ENCODE measurements at regions not wholly inside any gene's neighbourhood (a gene's known extent, or its start where the extent isn't known, plus 50 kb on each side); places are given as distances from the start of the nearest gene placed in this dataset.

- Histone ChIP-seq H3K79me2 (ENCODE audit: low read length) (no peaks in the 10 kb centered on the region), H4K20me1 (ENCODE audit: insufficient read depth, low read depth, low read length) (no peaks in the 10 kb centered on the region), H3K4me1 (ENCODE audit: low read length) (no peaks in the 10 kb centered on the region), H3K27me3 (ENCODE audit: low read length) (no peaks in the 10 kb centered on the region), H3K9me2 (replicated peaks; ENCODE audit: insufficient read depth, low read length) (no peaks in the 10 kb centered on the region), H3K9me3 (ENCODE audit: low read length) (no peaks in the 10 kb centered on the region), H2AFZ (ENCODE audit: low read length) (no peak overlapping the region), H3K4me3 (ENCODE audit: low read length) (no peak overlapping the region), H3K36me3 (ENCODE audit: insufficient read depth, low read length) (no peaks in the 10 kb centered on the region), H3K9ac (ENCODE audit: low read length) (no peak overlapping the region), H3K4me2 (ENCODE audit: low read depth, low read length, poor library complexity, severe bottlenecking) (no peak overlapping the region), H3K27ac (ENCODE audit: low read length) (no peak overlapping the region)
- DNase-seq, result no peak
These were observed 123.9 kb upstream of the PPP3CA start for GRCh38 chr4:101471201-101471600.

GRCh38 chr4:101464596-101464995, 117.3 kb upstream of the PPP3CA start:
- H3K36me3 ChIP-seq (ENCODE audit: insufficient read depth, low read length), result no peaks in the 10 kb centered on the region
- no peak overlapping the region for H3K9ac ChIP-seq (ENCODE audit: low read length)

GRCh38 chr4:101458914-101459313, 111.6 kb upstream of the PPP3CA start:
- no peaks in the 10 kb centered on the region for H3K27me3 ChIP-seq (ENCODE audit: low read length)
- H3K4me3 ChIP-seq (ENCODE audit: low read length), result no peak overlapping the region
- no peak overlapping the region for H2AFZ ChIP-seq (ENCODE audit: low read length)

More at GRCh38 chr4:101464596-101464995, 117.3 kb upstream of the PPP3CA start:
- DNase-seq, result no peak
- no peaks in the 10 kb centered on the region for H4K20me1 ChIP-seq (ENCODE audit: insufficient read depth, low read depth, low read length)
- no peaks in the 10 kb centered on the region for H3K9me3 ChIP-seq (ENCODE audit: low read length)
- H3K79me2 ChIP-seq (ENCODE audit: low read length), result no peaks in the 10 kb centered on the region
- no peaks in the 10 kb centered on the region for H3K4me1 ChIP-seq (ENCODE audit: low read length)
- H2AFZ ChIP-seq (ENCODE audit: low read length), result no peak overlapping the region
- no peak overlapping the region for H3K4me3 ChIP-seq (ENCODE audit: low read length)
- H3K4me2 ChIP-seq (ENCODE audit: low read depth, low read length, poor library complexity, severe bottlenecking), result no peak overlapping the region
- no peaks in the 10 kb centered on the region; the same call in 1 of the 2 replicates for H3K9me2 ChIP-seq (replicated peaks; ENCODE audit: insufficient read depth, low read length)
- no peaks in the 10 kb centered on the region for H3K27me3 ChIP-seq (ENCODE audit: low read length)
- no peak overlapping the region for H3K27ac ChIP-seq (ENCODE audit: low read length)

GRCh38 chr4:101458473-101458872, 111.1 kb upstream of the PPP3CA start:
- H3K9me2 ChIP-seq (replicated peaks; ENCODE audit: insufficient read depth, low read length), result no peaks in the 10 kb centered on the region; the same call in 1 of the 2 replicates
- H3K27ac ChIP-seq (ENCODE audit: low read length), result no peak overlapping the region
- DNase-seq, result no peak
- H3K4me1 ChIP-seq (ENCODE audit: low read length), result no peaks in the 10 kb centered on the region
- H3K9ac ChIP-seq (ENCODE audit: low read length), result no peak overlapping the region
- no peaks in the 10 kb centered on the region for H3K27me3 ChIP-seq (ENCODE audit: low read length)
- H3K79me2 ChIP-seq (ENCODE audit: low read length), result no peaks in the 10 kb centered on the region
- H3K9me3 ChIP-seq (ENCODE audit: low read length), result no peaks in the 10 kb centered on the region
- H2AFZ ChIP-seq (ENCODE audit: low read length), result no peak overlapping the region
- H4K20me1 ChIP-seq (ENCODE audit: insufficient read depth, low read depth, low read length), result no peaks in the 10 kb centered on the region
- no peaks in the 10 kb centered on the region for H3K36me3 ChIP-seq (ENCODE audit: insufficient read depth, low read length)
- H3K4me2 ChIP-seq (ENCODE audit: low read depth, low read length, poor library complexity, severe bottlenecking), result no peak overlapping the region
- H3K4me3 ChIP-seq (ENCODE audit: low read length), result no peak overlapping the region

More at GRCh38 chr4:101458914-101459313, 111.6 kb upstream of the PPP3CA start:
- Histone ChIP-seq H3K9ac (ENCODE audit: low read length) (no peak overlapping the region), H4K20me1 (ENCODE audit: insufficient read depth, low read depth, low read length) (no peaks in the 10 kb centered on the region), H3K4me2 (ENCODE audit: low read depth, low read length, poor library complexity, severe bottlenecking) (no peak overlapping the region), H3K9me3 (ENCODE audit: low read length) (no peaks in the 10 kb centered on the region), H3K27ac (ENCODE audit: low read length) (no peak overlapping the region), H3K4me1 (ENCODE audit: low read length) (no peaks in the 10 kb centered on the region), H3K9me2 (replicated peaks; ENCODE audit: insufficient read depth, low read length) (no peaks in the 10 kb centered on the region; the same call in 1 of the 2 replicates), H3K79me2 (ENCODE audit: low read length) (no peaks in the 10 kb centered on the region), H3K36me3 (ENCODE audit: insufficient read depth, low read length) (no peaks in the 10 kb centered on the region)
- no peak for DNase-seq

- no peaks in the 10 kb centered on the region for H3K27me3 ChIP-seq (ENCODE audit: low read length)
- H3K36me3 ChIP-seq (ENCODE audit: insufficient read depth, low read length), result no peaks in the 10 kb centered on the region
- no peaks in the 10 kb centered on the region for H3K9me2 ChIP-seq (replicated peaks; ENCODE audit: insufficient read depth, low read length)
- H3K4me1 ChIP-seq (ENCODE audit: low read length), result no peaks in the 10 kb centered on the region
- H3K9ac ChIP-seq (ENCODE audit: low read length), result no peak overlapping the region
- H3K4me3 ChIP-seq (ENCODE audit: low read length), result no peak overlapping the region
- no peak overlapping the region for H3K27ac ChIP-seq (ENCODE audit: low read length)
- DNase-seq, result no peak
- no peaks in the 10 kb centered on the region for H3K9me3 ChIP-seq (ENCODE audit: low read length)
- no peak overlapping the region for H3K4me2 ChIP-seq (ENCODE audit: low read depth, low read length, poor library complexity, severe bottlenecking)
- no peaks in the 10 kb centered on the region for H3K79me2 ChIP-seq (ENCODE audit: low read length)
- H4K20me1 ChIP-seq (ENCODE audit: insufficient read depth, low read depth, low read length), result no peaks in the 10 kb centered on the region
- H2AFZ ChIP-seq (ENCODE audit: low read length), result no peak overlapping the region
These were observed 103.8 kb upstream of the PPP3CA start for GRCh38 chr4:101451086-101451485.

GRCh38 chr4:101441446-101441845, 94.1 kb upstream of the PPP3CA start:
- H2AFZ ChIP-seq (ENCODE audit: low read length), result no peak overlapping the region
- H3K36me3 ChIP-seq (ENCODE audit: insufficient read depth, low read length), result no peaks in the 10 kb centered on the region
- no peak overlapping the region for H3K4me3 ChIP-seq (ENCODE audit: low read length)
- H3K9me3 ChIP-seq (ENCODE audit: low read length), result no peaks in the 10 kb centered on the region
- H3K9me2 ChIP-seq (replicated peaks; ENCODE audit: insufficient read depth, low read length), result no peaks in the 10 kb centered on the region
- H3K27ac ChIP-seq (ENCODE audit: low read length), result no peak overlapping the region
- H3K4me2 ChIP-seq (ENCODE audit: low read depth, low read length, poor library complexity, severe bottlenecking), result no peak overlapping the region
- no peak for DNase-seq
- H3K4me1 ChIP-seq (ENCODE audit: low read length), result no peaks in the 10 kb centered on the region
- H3K9ac ChIP-seq (ENCODE audit: low read length), result no peak overlapping the region
- H3K27me3 ChIP-seq (ENCODE audit: low read length), result no peaks in the 10 kb centered on the region
- no peaks in the 10 kb centered on the region for H3K79me2 ChIP-seq (ENCODE audit: low read length)
- H4K20me1 ChIP-seq (ENCODE audit: insufficient read depth, low read depth, low read length), result no peaks in the 10 kb centered on the region

GRCh38 chr4:101439926-101440325, 92.6 kb upstream of the PPP3CA start:
- no peaks in the 10 kb centered on the region for H3K9me2 ChIP-seq (replicated peaks; ENCODE audit: insufficient read depth, low read length)
- H3K4me3 ChIP-seq (ENCODE audit: low read length), result no peak overlapping the region
- H3K9me3 ChIP-seq (ENCODE audit: low read length), result no peaks in the 10 kb centered on the region
- no peaks in the 10 kb centered on the region for H3K4me1 ChIP-seq (ENCODE audit: low read length)
- H4K20me1 ChIP-seq (ENCODE audit: insufficient read depth, low read depth, low read length), result no peaks in the 10 kb centered on the region
- H3K79me2 ChIP-seq (ENCODE audit: low read length), result no peaks in the 10 kb centered on the region
- H3K4me2 ChIP-seq (ENCODE audit: low read depth, low read length, poor library complexity, severe bottlenecking), result no peak overlapping the region
- H2AFZ ChIP-seq (ENCODE audit: low read length), result no peak overlapping the region
- H3K27me3 ChIP-seq (ENCODE audit: low read length), result no peaks in the 10 kb centered on the region
- no peak overlapping the region for H3K27ac ChIP-seq (ENCODE audit: low read length)
- H3K9ac ChIP-seq (ENCODE audit: low read length), result no peak overlapping the region
- no peaks in the 10 kb centered on the region for H3K36me3 ChIP-seq (ENCODE audit: insufficient read depth, low read length)
- no peak for DNase-seq

GRCh38 chr4:101421386-101421785, 74.1 kb upstream of the PPP3CA start:
- Histone ChIP-seq H4K20me1 (ENCODE audit: insufficient read depth, low read depth, low read length) (no peaks in the 10 kb centered on the region), H3K4me1 (ENCODE audit: low read length) (no peaks in the 10 kb centered on the region), H3K4me3 (ENCODE audit: low read length) (no peak overlapping the region), H3K36me3 (ENCODE audit: insufficient read depth, low read length) (no peaks in the 10 kb centered on the region), H3K4me2 (ENCODE audit: low read depth, low read length, poor library complexity, severe bottlenecking) (no peak overlapping the region), H3K9me2 (replicated peaks; ENCODE audit: insufficient read depth, low read length) (no peaks in the 10 kb centered on the region), H3K79me2 (ENCODE audit: low read length) (no peaks in the 10 kb centered on the region), H3K9ac (ENCODE audit: low read length) (no peak overlapping the region), H3K27ac (ENCODE audit: low read length) (no peak overlapping the region), H2AFZ (ENCODE audit: low read length) (no peak overlapping the region), H3K27me3 (ENCODE audit: low read length) (no peaks in the 10 kb centered on the region), H3K9me3 (ENCODE audit: low read length) (no peaks in the 10 kb centered on the region)
- no peak for DNase-seq

- H3K27ac ChIP-seq (ENCODE audit: low read length), result no peak overlapping the region
- DNase-seq, result no peak
These were observed 73.3 kb upstream of the PPP3CA start for GRCh38 chr4:101420661-101421060.

More at GRCh38 chr4:101420661-101421060, 73.3 kb upstream of the PPP3CA start:
- no peaks in the 10 kb centered on the region for H3K27me3 ChIP-seq (ENCODE audit: low read length)
- H2AFZ ChIP-seq (ENCODE audit: low read length), result no peak overlapping the region
- H3K79me2 ChIP-seq (ENCODE audit: low read length), result no peaks in the 10 kb centered on the region
- no peaks in the 10 kb centered on the region for H3K36me3 ChIP-seq (ENCODE audit: insufficient read depth, low read length)
- no peak overlapping the region for H3K9ac ChIP-seq (ENCODE audit: low read length)
- no peaks in the 10 kb centered on the region for H3K9me3 ChIP-seq (ENCODE audit: low read length)
- H3K4me3 ChIP-seq (ENCODE audit: low read length), result no peak overlapping the region
- H3K9me2 ChIP-seq (replicated peaks; ENCODE audit: insufficient read depth, low read length), result no peaks in the 10 kb centered on the region
- H3K4me1 ChIP-seq (ENCODE audit: low read length), result no peaks in the 10 kb centered on the region
- H3K4me2 ChIP-seq (ENCODE audit: low read depth, low read length, poor library complexity, severe bottlenecking), result no peak overlapping the region
- no peaks in the 10 kb centered on the region for H4K20me1 ChIP-seq (ENCODE audit: insufficient read depth, low read depth, low read length)
